ENCODE measurements at regions not wholly inside any gene's neighbourhood (a gene's known extent, or its start where the extent isn't known, plus 50 kb on each side); places are given as distances from the start of the nearest gene placed in this dataset.

DNA sequence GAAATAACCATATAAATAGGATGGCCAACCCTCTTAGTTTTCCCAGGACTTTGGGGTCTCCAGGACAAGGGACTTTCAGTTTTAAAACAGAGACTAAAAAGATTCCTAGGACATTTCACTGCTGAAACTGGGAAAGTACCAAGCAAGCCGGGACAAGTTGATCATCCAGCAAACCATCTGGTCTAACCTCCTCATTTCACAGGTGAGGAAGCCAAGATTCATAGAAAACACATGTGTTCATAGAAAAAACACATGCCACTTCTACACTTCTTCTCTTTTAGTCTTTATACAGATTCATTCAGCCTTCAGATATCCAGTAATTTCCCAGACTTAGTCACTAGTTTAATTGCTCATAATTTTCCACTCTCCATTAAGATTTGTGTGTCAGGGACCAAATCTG is 165.6 kb upstream of the CCDC54 start:
- Mint-ChIP-seq H3K9me3 (no peaks in the 10 kb centered on the region), H3K4me3 (no peak overlapping the region), H3K36me3 (ENCODE audit: low read depth) (no peaks in the 10 kb centered on the region), H3K27me3 (peaks cover 3% of the 10 kb centered on the region), H3K4me1 (no peaks in the 10 kb centered on the region), H3K27ac (no peak overlapping the region)
- ATAC-seq (ENCODE audit: low read depth) (no peak), DNase-seq (no peak)
- TF ChIP-seq, protein P1, sequence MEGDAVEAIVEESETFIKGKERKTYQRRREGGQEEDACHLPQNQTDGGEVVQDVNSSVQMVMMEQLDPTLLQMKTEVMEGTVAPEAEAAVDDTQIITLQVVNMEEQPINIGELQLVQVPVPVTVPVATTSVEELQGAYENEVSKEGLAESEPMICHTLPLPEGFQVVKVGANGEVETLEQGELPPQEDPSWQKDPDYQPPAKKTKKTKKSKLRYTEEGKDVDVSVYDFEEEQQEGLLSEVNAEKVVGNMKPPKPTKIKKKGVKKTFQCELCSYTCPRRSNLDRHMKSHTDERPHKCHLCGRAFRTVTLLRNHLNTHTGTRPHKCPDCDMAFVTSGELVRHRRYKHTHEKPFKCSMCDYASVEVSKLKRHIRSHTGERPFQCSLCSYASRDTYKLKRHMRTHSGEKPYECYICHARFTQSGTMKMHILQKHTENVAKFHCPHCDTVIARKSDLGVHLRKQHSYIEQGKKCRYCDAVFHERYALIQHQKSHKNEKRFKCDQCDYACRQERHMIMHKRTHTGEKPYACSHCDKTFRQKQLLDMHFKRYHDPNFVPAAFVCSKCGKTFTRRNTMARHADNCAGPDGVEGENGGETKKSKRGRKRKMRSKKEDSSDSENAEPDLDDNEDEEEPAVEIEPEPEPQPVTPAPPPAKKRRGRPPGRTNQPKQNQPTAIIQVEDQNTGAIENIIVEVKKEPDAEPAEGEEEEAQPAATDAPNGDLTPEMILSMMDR (IDR thresholded peaks at IDR 0.05) = no peak
- intact Hi-C loops (cut with micrococcal nuclease) = no loop called here
- POLR2A ChIA-PET = no interaction called here
- CTCF ChIA-PET = no interaction called here

DNA sequence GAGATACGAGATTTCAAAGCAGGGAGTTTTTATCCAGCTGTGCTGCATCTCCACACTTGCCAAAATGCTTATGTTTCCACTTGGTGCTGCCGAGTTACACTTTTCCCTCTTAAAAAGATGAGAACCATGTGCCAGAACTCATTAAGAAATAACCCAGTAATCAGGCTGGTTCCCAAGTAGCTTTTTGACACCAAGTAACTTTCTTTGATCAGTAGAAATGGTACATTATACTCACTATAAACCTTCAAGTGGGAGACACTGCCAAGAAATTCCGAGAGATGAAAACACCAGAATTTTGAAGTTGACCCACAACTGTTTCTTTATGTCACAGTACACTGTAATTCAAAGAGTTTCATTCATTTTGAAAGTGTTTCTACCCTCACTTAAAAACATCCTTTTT is 164.6 kb upstream of the CCDC54 start:
- CTCF ChIA-PET = no interaction called here
- TF ChIP-seq, protein P1 (IDR thresholded peaks at IDR 0.05) = no peak
- H3K27ac Mint-ChIP-seq = no peak overlapping the region
- no peak for ATAC-seq (ENCODE audit: low read depth)
- no peaks in the 10 kb centered on the region for H3K9me3 Mint-ChIP-seq
- no peaks in the 10 kb centered on the region for H3K4me1 Mint-ChIP-seq
- intact Hi-C loops (cut with micrococcal nuclease) = no loop called here
- H3K36me3 Mint-ChIP-seq (ENCODE audit: low read depth) = no peaks in the 10 kb centered on the region
- POLR2A ChIA-PET = no interaction called here
- DNase-seq = no peak
- no peak overlapping the region for H3K4me3 Mint-ChIP-seq
- peaks cover 3% of the 10 kb centered on the region for H3K27me3 Mint-ChIP-seq

DNA sequence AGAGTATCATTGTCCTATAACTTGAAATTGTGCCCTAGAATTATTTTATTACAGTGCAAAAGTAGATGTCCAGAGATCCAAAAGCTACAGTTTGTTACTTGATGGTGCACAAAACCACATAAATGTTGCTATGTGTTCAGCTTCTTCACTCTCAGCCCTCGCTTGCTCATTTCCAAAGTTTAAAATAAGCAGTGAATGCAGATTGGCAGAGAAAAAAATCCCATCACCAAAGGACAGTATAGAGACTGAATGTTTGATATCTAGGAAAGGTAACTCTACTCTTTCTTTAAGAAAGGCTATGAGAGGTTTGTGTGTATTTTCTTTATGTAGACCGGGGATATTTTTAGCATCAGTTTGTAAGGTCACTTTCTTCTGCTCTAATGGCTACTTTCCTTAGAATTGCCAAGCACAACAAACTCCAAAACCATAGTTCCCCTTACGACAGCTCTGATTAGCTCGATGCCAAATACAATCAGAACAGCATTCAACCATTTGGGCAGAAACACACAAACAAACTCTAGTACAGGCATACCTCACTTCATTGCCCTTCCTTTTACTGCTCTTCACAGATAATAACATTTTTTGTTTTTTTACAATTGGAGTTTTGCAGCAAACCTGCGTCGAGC is 164.1 kb upstream of the CCDC54 start:
- H3K9me3 Mint-ChIP-seq = no peaks in the 10 kb centered on the region
- H3K27me3 Mint-ChIP-seq = peaks cover 3% of the 10 kb centered on the region
- H3K4me1 Mint-ChIP-seq = no peaks in the 10 kb centered on the region
- TF ChIP-seq, protein P1 (IDR thresholded peaks at IDR 0.05) = no peak
- no peak overlapping the region for H3K4me3 Mint-ChIP-seq
- DNase-seq = no peak
- CTCF ChIA-PET = no interaction called here
- no peak overlapping the region for H3K27ac Mint-ChIP-seq
- intact Hi-C loops (cut with micrococcal nuclease) = no loop called here
- no peak for ATAC-seq (ENCODE audit: low read depth)
- H3K36me3 Mint-ChIP-seq (ENCODE audit: low read depth) = no peaks in the 10 kb centered on the region
- POLR2A ChIA-PET = no interaction called here

DNA sequence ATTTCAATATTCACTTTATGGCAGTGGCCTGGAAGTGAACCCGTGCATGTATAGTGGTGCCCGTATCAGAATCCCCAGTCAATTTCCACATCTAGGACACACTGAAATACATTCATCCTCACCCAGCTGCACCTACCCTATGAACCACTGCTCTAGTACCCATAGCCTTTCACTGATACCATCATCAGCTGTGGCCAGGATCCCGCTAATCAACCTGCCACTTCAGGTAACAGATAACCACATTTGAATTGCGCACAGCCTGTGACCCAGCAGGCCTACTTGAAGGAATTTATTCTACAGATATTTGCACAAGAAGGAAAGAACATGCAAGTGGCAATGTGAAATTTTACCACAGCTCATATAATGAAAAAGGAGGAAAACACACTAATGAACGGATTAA is 161.0 kb upstream of the CCDC54 start:
- DNase-seq (no peak), ATAC-seq (ENCODE audit: low read depth) (no peak)
- Mint-ChIP-seq H3K27me3 (peaks cover 8% of the 10 kb centered on the region), H3K9me3 (no peaks in the 10 kb centered on the region), H3K4me3 (no peak overlapping the region), H3K36me3 (ENCODE audit: low read depth) (no peaks in the 10 kb centered on the region), H3K27ac (no peak overlapping the region), H3K4me1 (no peaks in the 10 kb centered on the region)
- POLR2A ChIA-PET = no interaction called here
- CTCF ChIA-PET = interaction anchor here (0.9 kb wide), 1 partner anchor 8 kb away, joined by 4 read pairs; no protein-coding TSS in a partner anchor
- intact Hi-C loops (cut with micrococcal nuclease) = no loop called here
- TF ChIP-seq, protein P1 (IDR thresholded peaks at IDR 0.05) = no peak

DNA sequence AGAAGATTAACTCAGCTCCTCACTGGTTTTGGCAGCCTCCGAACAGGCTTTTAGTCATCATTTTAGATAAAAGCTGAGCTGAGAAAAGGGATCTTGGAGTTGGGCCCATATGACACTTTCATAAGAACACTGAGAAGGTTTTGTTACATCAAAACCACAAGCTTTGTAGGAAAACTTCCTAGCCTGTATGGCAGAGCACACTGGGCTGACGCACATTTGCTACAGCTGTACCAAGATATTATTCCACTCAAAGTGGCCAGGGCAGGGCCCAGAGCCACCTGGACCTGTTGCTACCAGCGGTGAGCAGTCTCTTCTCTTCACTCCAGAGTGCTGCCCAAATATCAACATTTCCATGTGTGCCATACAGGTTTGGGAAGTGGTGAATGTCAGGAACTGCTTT is 160.5 kb upstream of the CCDC54 start:
- TF ChIP-seq, protein P1 (IDR thresholded peaks at IDR 0.05) = no peak
- Mint-ChIP-seq H3K4me1 (no peaks in the 10 kb centered on the region), H3K9me3 (no peaks in the 10 kb centered on the region), H3K4me3 (no peak overlapping the region), H3K27me3 (peaks cover 8% of the 10 kb centered on the region), H3K27ac (no peak overlapping the region), H3K36me3 (ENCODE audit: low read depth) (no peaks in the 10 kb centered on the region)
- CTCF ChIA-PET = interaction anchor here (0.9 kb wide), 1 partner anchor 9 kb away, joined by 4 read pairs; no protein-coding TSS in a partner anchor
- DNase-seq (no peak), ATAC-seq (ENCODE audit: low read depth) (no peak)
- POLR2A ChIA-PET = no interaction called here
- intact Hi-C loops (cut with micrococcal nuclease) = no loop called here

Measured in activated B cell treated with CpG ODN at 0.5 μM for 24 hours (primary cell).